ENCODE measurements at regions not wholly inside any gene's neighbourhood (a gene's known extent, or its start where the extent isn't known, plus 50 kb on each side); places are given as distances from the start of the nearest gene placed in this dataset.

GRCh38 chr2:150963336-150963735, 298.3 kb downstream of the RBM43 start:
- H3K79me2 ChIP-seq (ENCODE audit: control insufficient read depth, insufficient read depth, low read length) = no peaks in the 10 kb centered on the region
- no peak for TF ChIP-seq POLR2AphosphoS5 (IDR thresholded peaks at IDR 0.05; ENCODE audit: insufficient read depth, low read depth, low read length)
- TF ChIP-seq GATA2 (IDR thresholded peaks at IDR 0.05; ENCODE audit: insufficient read depth, insufficient read length, low read depth, low read length) = no peak
- no peak for TF ChIP-seq MAX (IDR thresholded peaks at IDR 0.05; ENCODE audit: insufficient read depth, insufficient read length)
- no peak for TF ChIP-seq FOS (IDR thresholded peaks at IDR 0.05; ENCODE audit: borderline replicate concordance, insufficient read depth, low read length)
- no peak for TF ChIP-seq EZH2 (IDR thresholded peaks at IDR 0.05; ENCODE audit: borderline replicate concordance, low read depth, low read length, severe bottlenecking)
- no peak for TF ChIP-seq MYC (IDR thresholded peaks at IDR 0.05; ENCODE audit: low read depth, low read length)
- no peak for TF ChIP-seq POLR2A (IDR thresholded peaks at IDR 0.05; ENCODE audit: low read depth, low read length)
- TF ChIP-seq JUN (IDR thresholded peaks at IDR 0.05; ENCODE audit: borderline replicate concordance, insufficient read depth, insufficient read length, low read depth) = no peak
- TF ChIP-seq CTCF (IDR thresholded peaks at IDR 0.05; ENCODE audit: extremely low read depth in 1 of 2, insufficient read depth in 1 of 2, low read depth in 1 of 2, low read length in 2 of 2) = no peak
- no peaks in the 10 kb centered on the region for H3K27me3 ChIP-seq (ENCODE audit: control insufficient read depth in 2 of 2, insufficient read depth in 2 of 2, low read length in 2 of 2)
- no peak overlapping the region for H2AFZ ChIP-seq (ENCODE audit: low read depth, low read length)
- H4K20me1 ChIP-seq (replicated peaks; ENCODE audit: control insufficient read depth, extremely low read depth, insufficient read depth, low read length) = no peaks in the 10 kb centered on the region
- H3K9me1 ChIP-seq (replicated peaks; ENCODE audit: control insufficient read depth, extremely low read depth, insufficient read depth, low read length) = no peaks in the 10 kb centered on the region
- ChIA-PET CTCF (no interaction called here), POLR2A (no interaction called here)
- H3K4me3 ChIP-seq (replicated peaks in 1 of 3; ENCODE audit: insufficient read depth in 1 of 3, low read depth in 1 of 3, low read length in 3 of 3) = no peak overlapping the region
- BruUV-seq (replicated peaks) = no TSS peak
- no peak overlapping the region for H3K9ac ChIP-seq (replicated peaks; ENCODE audit: extremely low read depth, insufficient read depth, low read length)
- no peak overlapping the region for H3K4me2 ChIP-seq (ENCODE audit: insufficient read depth, low read length)
- H3K27ac ChIP-seq (ENCODE audit: insufficient read depth, low read depth, low read length) = no peak overlapping the region
- H3K4me1 ChIP-seq (ENCODE audit: control insufficient read depth, extremely low read depth, insufficient read depth, low read length) = no peaks in the 10 kb centered on the region
- no peaks in the 10 kb centered on the region for H3K36me3 ChIP-seq (ENCODE audit: control insufficient read depth in 2 of 2, extremely low read depth in 1 of 2, insufficient read depth in 2 of 2, low read length in 2 of 2)
- DNase-seq (ENCODE audit: low read depth, low spot score) (no peak), FAIRE-seq (no peak)
- dilution Hi-C loops (cut with MboI; ENCODE audit: extremely low pct_ligation_motif_present, low sequenced_read_pairs) (no loop called here), intact Hi-C loops (cut with micrococcal nuclease) (no loop called here)
- no peaks in the 10 kb centered on the region for H3K9me3 ChIP-seq (replicated peaks; ENCODE audit: control insufficient read depth, insufficient read depth, low read length)

Data from endothelial cell of umbilical vein (primary cell).